SJSA1 (cell line): ENCODE measurements at regions not wholly inside any gene's neighbourhood (a gene's known extent, or its start where the extent isn't known, plus 50 kb on each side); places are given as distances from the start of the nearest gene placed in this dataset.
"Not testable (repeated sequence)": the region's sequence is repeated elsewhere in the genome, so short reads cannot be mapped to it uniquely, and the experiment has no call there.

Experiments
- DNase-seq, 2 experiments: peaks; one replicate each; pipeline ENCODE4 v3.0.0-alpha.2; 2015 to 2020; ENCODE audit warnings: low spot score in 2 of 2, low read depth in 1 of 2
- H3K27ac ChIP-seq: fragments of 250-450 bp; sonication (Bioruptor Pico); 2 replicates; pipeline ENCODE4 v1.5.1; 2020; ENCODE audit warnings: mild to moderate bottlenecking, moderate library complexity
- H3K27me3 ChIP-seq: fragments of 250-450 bp; sonication (Bioruptor Pico); replicated peaks from 2 replicates; pipeline ENCODE4 v1.5.1; 2020; ENCODE audit warnings: mild to moderate bottlenecking, moderate library complexity
- H3K36me3 ChIP-seq: fragments of 250-450 bp; sonication (Bioruptor Pico); 2 replicates; pipeline ENCODE4 v1.5.1; 2020; ENCODE audit warnings: mild to moderate bottlenecking
- H3K4me1 ChIP-seq: fragments of 250-450 bp; sonication (Bioruptor Pico); replicated peaks from 2 replicates; pipeline ENCODE4 v1.6.1; 2021; ENCODE audit warnings: mild to moderate bottlenecking
- H3K4me3 ChIP-seq: fragments of 250-450 bp; sonication (Bioruptor Pico); 2 replicates; pipeline ENCODE4 v1.5.1; 2020; ENCODE audit warnings: mild to moderate bottlenecking
- H3K9me3 ChIP-seq: fragments of 250-450 bp; sonication (Bioruptor Pico); replicated peaks from 2 replicates; pipeline ENCODE4 v1.5.1; 2020; ENCODE audit warnings: mild to moderate bottlenecking

DNA sequence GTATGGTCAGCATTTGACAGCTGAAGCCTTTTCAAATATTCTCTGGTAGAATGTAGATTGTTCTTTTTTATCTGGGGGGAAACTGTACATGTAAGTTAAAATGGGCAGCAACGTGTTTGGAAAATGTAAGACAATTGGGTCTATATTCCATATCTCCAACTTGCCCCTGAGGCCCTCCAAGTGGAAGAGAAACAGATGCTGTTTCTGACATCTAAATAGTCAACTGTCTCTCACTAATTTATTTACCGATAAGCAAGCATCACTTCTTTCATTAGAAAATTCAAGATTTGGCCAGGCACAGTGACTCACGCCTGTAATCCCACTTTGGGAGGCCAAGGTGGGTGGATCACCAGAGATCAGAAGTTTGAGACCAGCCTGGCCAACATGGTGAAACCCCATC is 120.2 kb upstream of the TBCA start:
- DNase-seq, result no peak
- Histone ChIP-seq H3K27ac (no peak overlapping the region), H3K9me3 (no peaks in the 10 kb centered on the region; the same call in 1 of the 2 replicates), H3K4me3 (no peak overlapping the region), H3K27me3 (no peaks in the 10 kb centered on the region), H3K4me1 (peaks cover 30% of the 10 kb centered on the region), H3K36me3 (no peaks in the 10 kb centered on the region)

DNA sequence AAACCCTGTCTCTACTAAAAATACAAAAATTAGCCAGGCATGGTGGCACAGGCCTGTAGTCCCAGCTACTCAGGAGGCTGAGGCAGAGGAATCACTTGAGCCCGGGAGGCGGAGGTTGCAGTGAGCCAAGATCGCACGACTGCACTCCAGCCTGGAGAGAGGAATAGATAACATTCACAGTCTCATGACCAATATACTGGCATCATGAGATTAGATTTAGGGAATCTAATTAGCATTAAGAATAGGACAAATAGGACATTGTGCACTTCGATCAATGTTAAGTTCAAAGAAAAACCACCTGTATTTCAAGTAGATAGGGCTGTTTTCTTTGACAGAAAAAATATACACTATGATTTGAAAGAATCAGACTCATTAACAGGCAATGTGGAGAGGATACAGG is 118.0 kb upstream of the TBCA start:
- H3K27me3 ChIP-seq, H3K4me3 ChIP-seq, H3K9me3 ChIP-seq, DNase-seq, H3K36me3 ChIP-seq: not testable (repeated sequence)
- Histone ChIP-seq H3K4me1 (peaks cover 30% of the 10 kb centered on the region), H3K27ac (peak overlapping the region; percentile 76)

DNA sequence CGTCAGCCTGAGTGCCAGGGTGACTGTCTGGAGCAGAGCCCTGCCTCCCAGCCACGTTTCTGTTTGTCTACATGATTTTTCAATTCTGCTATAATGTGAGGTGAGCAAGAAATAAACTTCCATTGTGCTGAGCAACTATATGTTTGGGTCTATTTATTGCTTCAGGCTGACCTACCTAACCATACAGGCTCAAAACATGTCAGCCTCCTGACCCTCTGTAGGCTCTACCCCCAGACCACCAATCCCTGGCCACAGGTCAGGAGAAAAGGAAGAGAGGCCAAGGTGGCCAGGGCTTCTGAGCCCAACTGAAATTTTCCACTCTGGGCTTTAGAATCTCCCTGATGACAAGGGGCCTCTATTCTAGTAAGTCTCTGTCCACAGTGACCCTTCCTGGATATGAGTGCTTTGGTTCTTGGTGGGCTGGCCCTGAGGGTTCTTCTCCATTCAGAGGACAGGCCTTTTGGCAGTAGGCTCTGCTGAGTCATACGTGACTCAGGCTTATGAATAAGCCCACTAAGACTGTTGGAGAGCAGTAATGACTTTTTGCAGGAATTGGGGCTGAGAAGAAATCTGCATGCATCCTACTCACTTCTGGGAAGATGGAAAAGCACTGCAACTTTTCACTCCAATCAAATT is 117.2 kb upstream of the TBCA start:
- Histone ChIP-seq H3K27me3 (no peaks in the 10 kb centered on the region), H3K4me3 (no peak overlapping the region), H3K9me3 (no peaks in the 10 kb centered on the region), H3K27ac (peak overlapping the region; percentile 76), H3K4me1 (peaks cover 30% of the 10 kb centered on the region), H3K36me3 (no peaks in the 10 kb centered on the region)
- DNase-seq, result peak; percentile 91 to 92

DNA sequence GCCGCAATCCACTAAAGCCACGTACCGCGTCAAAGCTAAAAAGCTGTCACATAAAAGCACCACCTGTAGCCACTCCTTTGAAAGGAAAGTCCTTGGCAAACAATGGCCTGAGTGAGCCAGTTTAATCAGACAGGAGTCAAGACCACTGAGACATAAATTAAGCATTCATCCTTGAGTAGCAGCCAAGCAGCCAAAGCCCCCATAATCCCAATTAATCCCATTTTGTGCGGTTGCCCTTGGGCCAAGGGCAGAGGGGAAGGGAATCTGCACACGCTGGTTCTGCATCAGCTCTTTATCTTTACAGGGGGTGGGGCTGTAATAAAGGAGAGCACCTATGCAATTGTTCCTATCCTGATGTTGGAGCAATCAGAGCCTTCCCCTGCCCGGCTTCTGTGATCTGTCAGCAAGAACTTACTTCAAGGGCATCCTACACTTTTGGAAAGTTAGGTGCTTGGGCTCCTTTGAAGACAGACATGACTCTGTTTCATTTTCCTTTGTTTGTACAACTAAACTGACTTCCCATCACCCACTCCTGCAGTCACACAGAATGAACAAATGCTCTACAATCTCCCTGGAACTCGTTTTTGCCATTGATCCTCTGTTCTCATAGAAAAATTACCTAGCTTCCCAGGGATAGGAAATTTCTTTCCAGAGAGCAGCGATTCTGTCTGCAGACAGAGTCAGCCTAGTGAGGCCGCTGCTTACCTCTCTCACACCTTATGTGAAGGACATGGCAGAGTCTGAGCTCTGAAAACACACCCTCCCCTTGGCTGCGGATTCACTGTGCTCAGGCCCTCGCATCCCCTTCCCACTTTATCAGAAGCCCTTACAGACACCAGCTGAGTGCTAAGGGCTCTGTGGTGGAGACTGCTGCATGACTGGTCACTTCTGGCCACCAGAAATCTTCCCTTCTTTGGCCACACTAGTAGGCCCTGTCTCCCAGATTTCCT is 116.2 kb upstream of the TBCA start:
- H3K4me3 ChIP-seq, result no peak overlapping the region
- no peaks in the 10 kb centered on the region for H3K9me3 ChIP-seq
- H3K27me3 ChIP-seq, result no peaks in the 10 kb centered on the region
- peak overlapping the region; percentile 76 for H3K27ac ChIP-seq
- DNase-seq, result no peak
- H3K4me1 ChIP-seq, result peaks cover 30% of the 10 kb centered on the region
- H3K36me3 ChIP-seq, result no peaks in the 10 kb centered on the region

DNA sequence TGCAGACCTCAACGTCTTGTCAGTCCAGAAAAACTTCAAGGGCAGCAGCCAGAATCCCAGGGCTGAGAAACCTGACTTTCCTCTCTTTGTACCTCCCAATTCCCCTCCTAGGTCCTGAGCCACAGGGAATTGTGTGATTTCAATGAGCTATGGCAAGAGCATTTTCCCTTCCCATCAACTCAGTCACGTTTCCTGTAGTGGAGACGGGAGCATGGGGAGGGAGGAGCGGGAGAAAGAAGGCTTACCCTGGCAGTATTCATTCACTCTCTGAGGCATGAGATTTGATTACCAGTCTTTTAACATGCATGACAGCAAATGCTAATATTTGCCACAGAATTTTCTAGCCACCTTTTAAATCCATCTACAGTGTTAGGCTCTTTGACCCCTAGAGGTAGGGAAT is 109.4 kb upstream of the TBCA start:
- Histone ChIP-seq H3K4me3 (no peak overlapping the region), H3K9me3 (no peaks in the 10 kb centered on the region), H3K27me3 (no peaks in the 10 kb centered on the region), H3K27ac (no peak overlapping the region), H3K36me3 (no peaks in the 10 kb centered on the region), H3K4me1 (peaks cover 30% of the 10 kb centered on the region)
- no peak for DNase-seq

DNA sequence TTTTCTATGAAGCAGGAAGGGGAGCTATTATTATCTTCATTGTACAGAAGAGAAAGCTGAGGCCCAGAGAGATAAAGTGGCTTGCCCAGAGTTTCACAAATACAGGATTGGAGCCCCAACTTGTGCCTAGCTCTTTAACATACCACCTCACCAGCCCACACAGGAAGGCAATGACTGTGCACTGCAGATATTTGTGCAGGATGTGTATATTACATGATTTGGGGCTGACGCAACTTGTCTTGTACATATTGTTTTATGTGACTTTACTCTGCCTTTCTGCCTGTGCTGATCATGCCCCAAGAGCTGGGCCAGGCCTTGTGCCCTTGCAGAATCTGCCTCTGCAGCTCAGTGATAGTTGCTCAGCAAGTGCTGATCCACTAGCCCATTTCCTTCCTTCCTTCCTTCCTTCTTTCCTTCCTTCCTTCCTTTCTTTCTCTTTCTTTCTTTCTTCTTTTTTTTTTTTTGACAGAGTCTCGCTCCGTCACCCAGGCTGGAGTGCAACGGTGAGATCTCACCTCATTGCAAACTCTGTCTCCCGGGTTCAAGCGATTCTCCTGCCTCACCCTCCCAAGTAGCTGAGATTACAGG is 106.6 kb upstream of the TBCA start:
- Histone ChIP-seq H3K9me3 (no peaks in the 10 kb centered on the region), H3K27ac (peak overlapping the region; percentile 80), H3K36me3 (no peaks in the 10 kb centered on the region), H3K4me3 (no peak overlapping the region), H3K4me1 (peaks cover 54% of the 10 kb centered on the region), H3K27me3 (no peaks in the 10 kb centered on the region)
- DNase-seq, result peak; percentile 87

DNA sequence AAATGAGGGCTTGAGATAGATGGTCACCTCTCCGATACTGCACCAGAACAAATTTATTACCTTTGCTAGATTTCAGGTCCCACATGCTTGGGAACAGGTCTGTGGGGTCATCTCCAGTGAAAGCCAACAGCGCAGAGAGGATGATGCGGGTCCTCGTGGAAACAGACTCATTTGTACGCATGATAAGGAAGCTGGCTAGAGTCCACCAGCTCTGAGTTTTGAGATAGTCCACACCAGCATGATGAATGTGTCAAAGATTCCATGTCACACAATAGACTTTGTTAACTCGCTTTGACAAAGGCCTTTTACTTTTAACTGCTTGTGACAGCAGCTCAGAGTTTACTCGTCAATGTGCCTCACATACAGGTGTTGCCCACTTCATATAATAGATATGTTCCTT is 105.4 kb upstream of the TBCA start:
- H3K27ac ChIP-seq, result peak overlapping the region; percentile 80
- no peak overlapping the region for H3K4me3 ChIP-seq
- DNase-seq, result no peak
- peaks cover 64% of the 10 kb centered on the region for H3K4me1 ChIP-seq
- no peaks in the 10 kb centered on the region for H3K9me3 ChIP-seq
- H3K27me3 ChIP-seq, result no peaks in the 10 kb centered on the region
- no peaks in the 10 kb centered on the region for H3K36me3 ChIP-seq

DNA sequence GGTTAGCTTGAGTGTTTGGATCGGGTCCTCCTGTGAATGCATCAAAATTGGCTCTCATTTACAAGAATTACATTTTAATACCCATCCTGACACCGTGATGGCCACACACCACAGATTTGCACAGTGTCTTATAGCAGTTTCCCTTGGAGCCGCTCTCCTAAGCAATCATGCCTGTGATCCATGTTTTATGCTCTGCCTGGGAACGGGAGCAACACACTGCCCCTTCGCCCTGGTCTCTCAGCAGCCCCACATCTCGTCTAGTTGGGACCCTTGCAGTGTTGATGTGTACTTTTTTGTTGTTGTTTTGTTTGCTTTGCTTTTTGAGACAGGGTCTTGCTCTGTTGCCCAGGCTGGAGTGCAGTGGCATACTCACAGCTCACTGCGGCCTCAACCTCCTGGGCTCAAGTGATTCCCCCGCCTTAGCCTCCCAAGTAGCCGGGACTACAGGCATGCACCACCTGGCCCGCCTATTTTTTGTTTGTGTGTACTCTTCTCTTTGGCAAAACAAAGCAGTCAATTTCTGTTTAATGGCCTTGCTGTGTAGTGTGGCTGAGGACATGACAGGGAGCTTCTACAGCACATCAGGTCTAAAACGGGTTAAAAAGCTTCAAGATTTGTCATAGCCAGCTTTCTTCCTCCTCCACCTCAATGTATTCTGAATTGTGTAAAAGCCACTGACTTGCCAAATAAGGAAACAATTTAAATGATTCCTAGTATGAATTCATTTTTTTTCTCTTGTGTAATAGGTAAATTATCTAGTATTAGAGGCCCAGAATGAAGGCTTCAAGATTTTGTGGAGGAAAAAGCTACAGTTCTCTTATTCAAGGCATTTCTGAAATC is 101.6 kb upstream of the TBCA start:
- no peaks in the 10 kb centered on the region for H3K36me3 ChIP-seq

DNA sequence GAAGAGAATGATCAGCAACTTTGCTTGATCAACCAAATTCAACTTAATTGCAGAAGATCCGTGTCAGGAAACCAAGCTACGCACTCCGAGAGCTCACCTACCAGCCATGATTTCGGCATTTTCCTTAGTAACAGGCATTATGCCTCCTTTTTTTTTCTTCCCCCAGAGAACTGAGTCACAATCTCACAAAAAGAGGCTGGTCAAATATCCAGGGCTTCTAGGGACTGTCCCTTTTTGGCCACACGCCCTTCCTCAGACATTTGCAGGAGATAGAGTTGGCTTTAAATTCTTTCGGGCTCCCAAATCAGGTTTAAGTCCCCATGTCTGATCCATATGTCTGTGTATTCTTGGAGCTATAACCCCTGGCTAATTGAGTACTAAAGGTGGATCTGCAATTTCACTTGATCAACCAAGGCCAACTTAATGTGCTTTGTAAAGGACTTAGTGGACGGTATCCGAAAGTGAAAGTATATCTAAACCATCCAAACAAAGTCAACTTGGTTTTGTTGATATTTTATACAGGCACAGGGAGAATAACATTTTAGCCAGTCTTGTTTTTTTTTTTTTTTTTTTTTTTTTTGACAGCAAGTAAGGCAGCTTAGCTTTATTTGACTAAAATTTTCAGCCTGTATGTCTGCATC is 100.8 kb upstream of the TBCA start:
- Histone ChIP-seq H3K27me3 (no peaks in the 10 kb centered on the region), H3K27ac (peak overlapping the region; percentile 29), H3K9me3 (no peaks in the 10 kb centered on the region; the same call in 1 of the 2 replicates), H3K36me3 (no peaks in the 10 kb centered on the region), H3K4me1 (peaks cover 51% of the 10 kb centered on the region), H3K4me3 (peak overlapping the region; percentile 18)
- DNase-seq, result peak in 1 of 2 experiments; percentile 52

More for the DNA sequence above, 101.6 kb upstream of the TBCA start:
- Histone ChIP-seq H3K4me3 (peak overlapping the region; percentile 18), H3K27ac (peak overlapping the region; percentile 29; the same call in 1 of the 2 replicates), H3K27me3 (no peaks in the 10 kb centered on the region), H3K9me3 (no peaks in the 10 kb centered on the region), H3K4me1 (peaks cover 58% of the 10 kb centered on the region)
- no peak for DNase-seq

DNA sequence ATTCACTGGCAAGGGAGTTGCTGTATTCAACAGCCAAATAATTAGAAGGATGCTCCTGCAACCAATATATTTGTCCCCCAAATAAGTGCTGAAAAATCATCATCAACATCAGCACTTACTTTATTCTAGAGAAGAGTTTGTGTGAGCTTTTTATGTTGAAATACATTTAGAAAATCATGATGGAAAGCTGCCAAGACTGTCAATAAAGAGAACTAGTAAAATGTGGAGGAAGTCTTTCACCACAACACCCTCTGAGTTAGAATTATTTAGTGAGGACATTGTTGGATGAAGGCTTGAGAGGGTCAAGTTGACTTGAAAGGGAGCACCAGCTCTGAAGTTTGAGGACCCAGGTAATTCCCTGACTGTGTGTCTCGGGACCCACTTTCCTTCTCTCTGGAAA is 100.2 kb upstream of the TBCA start:
- DNase-seq, result no peak
- Histone ChIP-seq H3K27ac (no peak overlapping the region), H3K4me1 (peaks cover 49% of the 10 kb centered on the region), H3K9me3 (no peaks in the 10 kb centered on the region; the same call in 1 of the 2 replicates), H3K27me3 (no peaks in the 10 kb centered on the region), H3K36me3 (no peaks in the 10 kb centered on the region), H3K4me3 (no peak overlapping the region)

DNA sequence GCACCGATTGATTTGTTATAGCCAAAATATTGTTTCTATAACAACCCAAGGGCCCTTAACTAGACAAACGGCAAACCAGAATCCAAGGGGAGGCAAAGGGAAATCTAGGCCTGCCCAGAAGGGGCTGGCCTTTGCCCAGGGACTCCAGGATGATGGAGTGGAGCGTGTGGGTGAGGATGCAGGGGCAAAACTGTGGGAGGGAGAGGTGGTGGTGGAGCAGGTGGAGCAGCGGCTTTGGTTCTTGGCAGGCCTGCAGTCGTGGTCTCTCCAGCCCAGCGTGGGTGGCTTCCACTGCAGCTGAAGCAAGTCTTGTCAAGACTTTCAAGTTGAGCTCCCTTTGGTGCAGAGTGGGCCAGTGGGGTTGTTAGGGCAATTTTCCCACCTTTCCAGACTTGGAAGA is 98.6 kb upstream of the TBCA start:
- no peak for DNase-seq
- H3K9me3 ChIP-seq, result no peaks in the 10 kb centered on the region; the same call in 1 of the 2 replicates
- H3K27ac ChIP-seq, result no peak overlapping the region
- no peaks in the 10 kb centered on the region for H3K36me3 ChIP-seq
- H3K4me3 ChIP-seq, result no peak overlapping the region
- H3K27me3 ChIP-seq, result no peaks in the 10 kb centered on the region
- peaks cover 34% of the 10 kb centered on the region for H3K4me1 ChIP-seq

DNA sequence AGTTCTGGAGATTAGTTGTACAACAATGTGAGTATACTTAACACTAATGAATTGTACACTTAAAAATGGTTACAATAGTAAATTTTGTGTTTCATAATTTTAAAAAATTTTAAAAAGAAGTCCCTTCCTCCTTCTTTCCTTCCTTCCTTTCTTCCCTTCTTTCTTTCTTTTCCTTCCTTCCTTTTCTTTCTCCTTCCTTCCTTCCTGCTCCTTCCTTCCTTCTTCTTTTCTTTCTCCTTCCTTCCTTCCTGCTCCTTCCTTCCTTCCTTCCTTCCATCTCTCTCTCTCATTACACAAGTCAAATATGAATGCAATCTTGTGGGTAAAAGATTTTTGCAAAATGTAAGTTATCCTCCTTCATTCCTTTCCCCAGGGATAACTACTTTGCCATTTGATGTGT is 97.1 kb upstream of the TBCA start:
- Histone ChIP-seq H3K27ac (no peak overlapping the region), H3K36me3 (no peaks in the 10 kb centered on the region)
- DNase-seq, result no peak

DNA sequence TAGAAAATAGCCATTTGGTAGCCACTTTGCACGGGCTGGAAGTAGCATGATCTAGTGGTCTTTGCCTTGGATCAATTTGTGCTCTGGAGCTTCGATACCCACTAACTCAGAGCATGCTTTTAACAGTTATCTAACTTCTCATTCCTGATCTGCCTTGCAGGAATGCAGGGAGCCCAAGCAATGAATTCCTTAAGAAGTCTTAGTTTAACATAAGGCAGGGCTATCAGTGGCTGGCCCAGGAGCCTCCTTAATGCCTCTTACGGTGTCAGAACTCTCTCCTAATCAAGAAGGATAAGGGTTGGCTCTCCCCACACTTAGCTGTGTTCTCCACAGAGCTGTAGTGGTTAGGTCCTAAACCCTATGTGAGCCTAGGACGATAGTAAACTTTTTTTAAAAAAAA is 95.8 kb upstream of the TBCA start:
- Histone ChIP-seq H3K9me3 (no peaks in the 10 kb centered on the region; the same call in 1 of the 2 replicates), H3K36me3 (no peaks in the 10 kb centered on the region), H3K4me3 (no peak overlapping the region), H3K27ac (no peak overlapping the region), H3K27me3 (no peaks in the 10 kb centered on the region), H3K4me1 (peaks cover 23% of the 10 kb centered on the region)
- no peak for DNase-seq

More for the DNA sequence above, 97.1 kb upstream of the TBCA start:
- H3K4me3 ChIP-seq, result no peak overlapping the region
- no peaks in the 10 kb centered on the region; the same call in 1 of the 2 replicates for H3K9me3 ChIP-seq
- H3K4me1 ChIP-seq, result peaks cover 24% of the 10 kb centered on the region
- no peaks in the 10 kb centered on the region for H3K27me3 ChIP-seq
